ENCODE measurements at regions not wholly inside any gene's neighbourhood (a gene's known extent, or its start where the extent isn't known, plus 50 kb on each side); places are given as distances from the start of the nearest gene placed in this dataset.

DNA sequence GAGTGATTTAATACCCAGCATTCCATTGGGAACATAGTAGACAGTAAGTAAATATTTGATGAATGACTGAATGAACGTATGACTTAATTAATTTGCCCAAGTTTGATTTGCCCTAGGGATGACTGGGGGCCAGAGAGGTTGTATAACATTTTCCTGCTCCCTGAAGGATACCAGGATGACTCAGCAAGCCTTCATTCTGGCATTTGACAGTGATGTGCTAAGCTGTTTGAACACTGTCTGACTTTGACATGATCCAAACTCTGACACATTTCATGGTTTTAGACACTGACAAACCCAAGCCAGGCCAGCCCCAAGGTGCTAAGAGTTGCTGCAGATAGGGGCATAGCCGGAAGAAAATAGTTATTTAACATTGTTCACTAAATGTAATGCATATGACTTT, 53.4 kb upstream of the KLF12 start:
- dilution Hi-C loops (cut with MboI; ENCODE audit: extremely low pct_ligation_motif_present, low sequenced_read_pairs) = no loop called here
- H3K9me1 ChIP-seq (ENCODE audit: control insufficient read depth, extremely low read depth, insufficient read depth, low read length) = no peaks in the 10 kb centered on the region
- H3K4me2 ChIP-seq (ENCODE audit: control insufficient read depth, extremely low read depth, insufficient read depth, low read depth, low read length) = no peak overlapping the region

DNA sequence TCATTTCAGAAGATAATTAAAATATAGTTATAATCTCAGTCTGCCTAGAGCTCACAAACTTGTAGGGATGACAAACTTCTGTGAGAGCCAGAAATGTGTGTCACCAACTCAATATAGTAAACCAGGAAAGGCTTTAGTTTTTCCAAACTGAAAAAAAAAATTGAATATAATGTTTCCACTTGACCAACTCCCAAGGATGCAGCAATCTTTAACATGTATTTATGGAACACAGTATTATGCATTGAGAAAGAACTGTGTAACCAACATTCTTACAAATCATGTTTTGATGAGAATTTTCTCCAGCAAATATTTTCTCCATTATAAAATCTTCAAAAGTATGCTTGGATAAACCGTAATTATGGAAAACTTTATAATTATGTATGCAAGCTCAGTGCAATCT, 50.1 kb upstream of the KLF12 start:
- H3K4me3 ChIP-seq (ENCODE audit: control insufficient read depth in 2 of 3, extremely low read depth in 1 of 3, insufficient read depth in 2 of 3, low read depth in 1 of 3, low read length in 3 of 3) = no peak overlapping the region
- no peak for TF ChIP-seq EZH2 (IDR thresholded peaks at IDR 0.05; ENCODE audit: low read length)
- no peak for TF ChIP-seq CTCF (optimal IDR thresholded peaks at IDR 0.05 in 1 of 3, IDR thresholded peaks at IDR 0.05 in 1 of 3, conservative IDR thresholded peaks at IDR 0.05 in 1 of 3; ENCODE audit: extremely low read depth in 1 of 3, insufficient read depth in 2 of 3, low read length in 3 of 3)
- FAIRE-seq (no peak), DNase-seq (ENCODE audit: low read depth, low spot score) (no peak)
- no peak overlapping the region for H3K4me2 ChIP-seq (ENCODE audit: control insufficient read depth, extremely low read depth, insufficient read depth, low read depth, low read length)
- no peaks in the 10 kb centered on the region for H4K20me1 ChIP-seq (ENCODE audit: control insufficient read depth, extremely low read depth, insufficient read depth, low read length)
- no peaks in the 10 kb centered on the region for H3K79me2 ChIP-seq (ENCODE audit: control insufficient read depth, insufficient read depth, low read length)
- no peaks in the 10 kb centered on the region for H3K27me3 ChIP-seq (ENCODE audit: control insufficient read depth, extremely low read depth, insufficient read depth, low read length)
- H3K27ac ChIP-seq (ENCODE audit: control insufficient read depth, insufficient read depth, low read length) = no peak overlapping the region
- no peak overlapping the region for H2AFZ ChIP-seq (ENCODE audit: control insufficient read depth, low read length)
- no peaks in the 10 kb centered on the region for H3K9me1 ChIP-seq (ENCODE audit: control insufficient read depth, extremely low read depth, insufficient read depth, low read length)
- no peaks in the 10 kb centered on the region for H3K36me3 ChIP-seq (ENCODE audit: control insufficient read depth in 2 of 2, extremely low read depth in 1 of 2, insufficient read depth in 2 of 2, low read length in 2 of 2)
- H3K9ac ChIP-seq (ENCODE audit: control insufficient read depth, extremely low read depth, insufficient read depth, low read length) = no peak overlapping the region
- H3K4me1 ChIP-seq (ENCODE audit: control insufficient read depth, extremely low read depth, insufficient read depth, low read length) = no peaks in the 10 kb centered on the region
- no peaks in the 10 kb centered on the region for H3K9me3 ChIP-seq (ENCODE audit: control insufficient read depth, low read depth, low read length)
- dilution Hi-C loops (cut with MboI; ENCODE audit: extremely low pct_ligation_motif_present, low sequenced_read_pairs) = no loop called here

More for the DNA sequence above, 53.4 kb upstream of the KLF12 start:
- H2AFZ ChIP-seq (ENCODE audit: control insufficient read depth, low read length) = no peak overlapping the region
- no peaks in the 10 kb centered on the region for H3K36me3 ChIP-seq (ENCODE audit: control insufficient read depth in 2 of 2, extremely low read depth in 1 of 2, insufficient read depth in 2 of 2, low read length in 2 of 2)
- H3K4me1 ChIP-seq (ENCODE audit: control insufficient read depth, extremely low read depth, insufficient read depth, low read length) = no peaks in the 10 kb centered on the region
- no peak overlapping the region for H3K27ac ChIP-seq (ENCODE audit: control insufficient read depth, insufficient read depth, low read length)
- DNase-seq (ENCODE audit: low read depth, low spot score) (peak; percentile 25), FAIRE-seq (peak; percentile 82)
- no peak for TF ChIP-seq CTCF (optimal IDR thresholded peaks at IDR 0.05 in 1 of 3, IDR thresholded peaks at IDR 0.05 in 1 of 3, conservative IDR thresholded peaks at IDR 0.05 in 1 of 3; ENCODE audit: extremely low read depth in 1 of 3, insufficient read depth in 2 of 3, low read length in 3 of 3)
- TF ChIP-seq EZH2 (IDR thresholded peaks at IDR 0.05; ENCODE audit: low read length) = no peak
- no peaks in the 10 kb centered on the region for H3K9me3 ChIP-seq (ENCODE audit: control insufficient read depth, low read depth, low read length)
- H3K4me3 ChIP-seq (ENCODE audit: control insufficient read depth in 2 of 3, extremely low read depth in 1 of 3, insufficient read depth in 2 of 3, low read depth in 1 of 3, low read length in 3 of 3) = no peak overlapping the region
- H3K9ac ChIP-seq (ENCODE audit: control insufficient read depth, extremely low read depth, insufficient read depth, low read length) = no peak overlapping the region
- no peaks in the 10 kb centered on the region for H4K20me1 ChIP-seq (ENCODE audit: control insufficient read depth, extremely low read depth, insufficient read depth, low read length)
- H3K27me3 ChIP-seq (ENCODE audit: control insufficient read depth, extremely low read depth, insufficient read depth, low read length) = no peaks in the 10 kb centered on the region
- no peaks in the 10 kb centered on the region for H3K79me2 ChIP-seq (ENCODE audit: control insufficient read depth, insufficient read depth, low read length)

Small RNAs in the stretch of these regions (small RNA-seq; reads per million reads assigned to genes)
- gene RNU6-38P (ENCODE audit: insufficient read length in 3 of 3, low read depth in 3 of 3, low replicate concordance in 1 of 3) = 0 reads per million in 3 experiments
- gene RNY1P5 (ENCODE audit: insufficient read length in 3 of 3, low read depth in 3 of 3, low replicate concordance in 1 of 3) = 0 reads per million in 3 experiments
